Upper lobe of left lung (tissue), 6 donors: ENCODE measurements at regions not wholly inside any gene's neighbourhood (a gene's known extent, or its start where the extent isn't known, plus 50 kb on each side); places are given as distances from the start of the nearest gene placed in this dataset.

Source experiments
- ATAC-seq, 2 donors: fragments of 200-7000 bp; cut with Tn5 transposase; one replicate each; pipeline ENCODE4 v1.9.1; 2022; ENCODE audit warnings: mild to moderate bottlenecking in 2 of 2, moderate library complexity in 2 of 2; ENCODE audit not compliant: low FRiP score in 2 of 2
- DNase-seq, 2 donors: peaks; one replicate each; pipeline ENCODE4 v3.0.0-alpha.2; 2019 to 2020
- H3K27ac ChIP-seq, 4 donors: fragments of 200-600 bp; sonication (generic); one replicate each; pipeline ENCODE4 v1.5.1; 2016 to 2019
- H3K27me3 ChIP-seq, 4 donors: fragments of 200-600 bp; sonication (generic); one replicate each; pipeline ENCODE4 v1.5.1; 2017 to 2019
- H3K36me3 ChIP-seq, 4 donors: fragments of 200-600 bp; sonication (generic); one replicate each; pipeline ENCODE4 v1.5.1; 2016 to 2019
- H3K4me1 ChIP-seq, 4 donors: fragments of 200-600 bp; sonication (generic); one replicate each; pipeline ENCODE4 v1.5.1; 2018 to 2019
- H3K4me3 ChIP-seq, 4 donors: fragments of 200-600 bp; sonication (generic); one replicate each; pipeline ENCODE4 v1.5.1; 2017 to 2019; ENCODE audit warnings: mild to moderate bottlenecking in 2 of 4, moderate library complexity in 1 of 4
- H3K9me3 ChIP-seq, 4 donors: fragments of 200-600 bp; sonication (generic); one replicate each; pipeline ENCODE4 v1.5.1; 2018 to 2019
- CTCF ChIP-seq, 6 experiments: fragments of 450-650 bp in 4 of 6; fragments of 200-600 bp in 2 of 6; sonication (generic) in 2 of 6; IDR thresholded peaks; one replicate each; pipeline ENCODE4 v1.5.1; 2016 to 2019; ENCODE audit warnings: antibody characterized with exemption in 6 of 6
- EP300 ChIP-seq, 4 donors: sonication (generic); formaldehyde crosslinking; IDR thresholded peaks; one replicate each; pipeline ENCODE4 v1.5.1; 2017; ENCODE audit warnings: antibody characterized with exemption in 4 of 4, control low read depth in 2 of 4
- POLR2A ChIP-seq, 4 donors: fragments of 450-650 bp; IDR thresholded peaks; one replicate each; pipeline ENCODE4 v1.5.1; 2016 to 2017; ENCODE audit warnings: antibody characterized with exemption in 4 of 4, mild to moderate bottlenecking in 2 of 4
- POLR2AphosphoS5 ChIP-seq, 2 donors: sonication (generic); formaldehyde crosslinking; IDR thresholded peaks; one replicate each; pipeline ENCODE4 v1.5.1; 2017; ENCODE audit warnings: antibody characterized with exemption in 2 of 2
- WGBS, 2 donors: methylation state at CpG; one replicate each; pipeline ENCODE4 v1.1.5; 2017 to 2018; 5-methylcytosine and 5-hydroxymethylcytosine counted together
- donor health status: DM: no; HTN: no; CAD: no; lungs with moderate emphysema.
- donor health status: DM: no; HTN: yes; CAD: no; lungs with severe emphysema.

- WGBS, 2 donors: 44 to 60% methylated on average over 8 of the region's 8 CpGs
- ATAC-seq (no peak), DNase-seq (no peak)
- no peak overlapping the region for H3K4me3 ChIP-seq
- H3K4me1 ChIP-seq: no peaks in the 10 kb centered on the region
- no peak overlapping the region for H3K27ac ChIP-seq
- H3K9me3 ChIP-seq: no peaks in the 10 kb centered on the region
- no peaks in the 10 kb centered on the region for H3K27me3 ChIP-seq
- H3K36me3 ChIP-seq: no peaks in the 10 kb centered on the region
- TF ChIP-seq CTCF (IDR thresholded peaks at IDR 0.05) (no peak), POLR2A (IDR thresholded peaks at IDR 0.05) (no peak), EP300 (IDR thresholded peaks at IDR 0.05) (no peak), POLR2AphosphoS5 (IDR thresholded peaks at IDR 0.05) (no peak)
Observed at GRCh38 chr2:128662051-128662471, 343.4 kb upstream of the HS6ST1 start.

- no peak overlapping the region for H3K27ac ChIP-seq
- ATAC-seq (no peak), DNase-seq (no peak)
- WGBS, 2 donors: 87% methylated on average over 10 to 12 of the region's 12 CpGs
- H3K9me3 ChIP-seq: no peaks in the 10 kb centered on the region
- H3K36me3 ChIP-seq: no peaks in the 10 kb centered on the region
- H3K4me1 ChIP-seq: no peaks in the 10 kb centered on the region
- no peaks in the 10 kb centered on the region for H3K27me3 ChIP-seq
- H3K4me3 ChIP-seq: no peak overlapping the region
- TF ChIP-seq CTCF (IDR thresholded peaks at IDR 0.05) (no peak), POLR2AphosphoS5 (IDR thresholded peaks at IDR 0.05) (no peak), POLR2A (IDR thresholded peaks at IDR 0.05) (no peak), EP300 (IDR thresholded peaks at IDR 0.05) (no peak)
Observed at GRCh38 chr2:128663371-128664050, 344.8 kb upstream of the HS6ST1 start.

GRCh38 chr2:128664499-128664971, 345.9 kb upstream of the HS6ST1 start:
- Histone ChIP-seq H3K4me1 (no peaks in the 10 kb centered on the region), H3K27me3 (no peaks in the 10 kb centered on the region), H3K9me3 (no peaks in the 10 kb centered on the region), H3K27ac (no peak overlapping the region), H3K36me3 (no peaks in the 10 kb centered on the region), H3K4me3 (no peak overlapping the region)
- no peak for TF ChIP-seq CTCF (IDR thresholded peaks at IDR 0.05)
- WGBS, 2 donors: 65 to 66% methylated on average over 4 of the region's 4 CpGs
- DNase-seq: no peak
- no peak for ATAC-seq

- no peak overlapping the region for H3K4me3 ChIP-seq
- no peaks in the 10 kb centered on the region for H3K27me3 ChIP-seq
- no peaks in the 10 kb centered on the region for H3K4me1 ChIP-seq
- no peaks in the 10 kb centered on the region for H3K36me3 ChIP-seq
- no peaks in the 10 kb centered on the region for H3K9me3 ChIP-seq
- DNase-seq (no peak), ATAC-seq (no peak)
- TF ChIP-seq EP300 (IDR thresholded peaks at IDR 0.05) (no peak), POLR2AphosphoS5 (IDR thresholded peaks at IDR 0.05) (no peak)
- no peak overlapping the region for H3K27ac ChIP-seq
- 95 to 96% methylated on average over 3 to 4 of the region's 4 CpGs for WGBS, 2 donors
Observed at GRCh38 chr2:128665113-128665512, 346.4 kb upstream of the HS6ST1 start.

GRCh38 chr2:128666596-128666995, 347.9 kb upstream of the HS6ST1 start:
- Histone ChIP-seq H3K27me3 (no peaks in the 10 kb centered on the region), H3K9me3 (no peaks in the 10 kb centered on the region), H3K36me3 (no peaks in the 10 kb centered on the region), H3K4me1 (no peaks in the 10 kb centered on the region), H3K27ac (no peak overlapping the region), H3K4me3 (no peak overlapping the region)
- WGBS, 2 donors: 88 to 92% methylated on average over 6 of the region's 6 CpGs
- DNase-seq (no peak), ATAC-seq (no peak)
- TF ChIP-seq POLR2A (IDR thresholded peaks at IDR 0.05): no peak
- no peak for TF ChIP-seq EP300 (IDR thresholded peaks at IDR 0.05)
- no peak for TF ChIP-seq POLR2AphosphoS5 (IDR thresholded peaks at IDR 0.05)
- no peak for TF ChIP-seq CTCF (IDR thresholded peaks at IDR 0.05)
